GM23248 (cell line): ENCODE measurements at regions not wholly inside any gene's neighbourhood (a gene's known extent, or its start where the extent isn't known, plus 50 kb on each side); places are given as distances from the start of the nearest gene placed in this dataset.

Experiments
- EZH2 ChIP-seq: fragments of 200-600 bp; sonication (generic); IDR thresholded peaks from 2 replicates; pipeline ENCODE4 v1.6.1; 2018; ENCODE audit warnings: antibody characterized with exemption, mild to moderate bottlenecking; ENCODE audit not compliant: insufficient read depth, poor library complexity, severe bottlenecking
- EZH2phosphoT487 ChIP-seq: fragments of 200-600 bp; sonication (generic); IDR thresholded peaks from 2 replicates; pipeline ENCODE4 v1.6.1; 2018; ENCODE audit warnings: antibody characterized with exemption, moderate library complexity, mild to moderate bottlenecking, low read depth; ENCODE audit not compliant: insufficient read depth

- TF ChIP-seq EZH2 = no peak
- TF ChIP-seq EZH2phosphoT487 = no peak
Measured at GRCh38 chr9:90112788-90113187, 508.0 kb downstream of the GADD45G start.
